ENCODE measurements at regions not wholly inside any gene's neighbourhood (a gene's known extent, or its start where the extent isn't known, plus 50 kb on each side); places are given as distances from the start of the nearest gene placed in this dataset.
"Not testable (repeated sequence)": the region's sequence is repeated elsewhere in the genome, so short reads cannot be mapped to it uniquely, and the experiment has no call there.

DNA sequence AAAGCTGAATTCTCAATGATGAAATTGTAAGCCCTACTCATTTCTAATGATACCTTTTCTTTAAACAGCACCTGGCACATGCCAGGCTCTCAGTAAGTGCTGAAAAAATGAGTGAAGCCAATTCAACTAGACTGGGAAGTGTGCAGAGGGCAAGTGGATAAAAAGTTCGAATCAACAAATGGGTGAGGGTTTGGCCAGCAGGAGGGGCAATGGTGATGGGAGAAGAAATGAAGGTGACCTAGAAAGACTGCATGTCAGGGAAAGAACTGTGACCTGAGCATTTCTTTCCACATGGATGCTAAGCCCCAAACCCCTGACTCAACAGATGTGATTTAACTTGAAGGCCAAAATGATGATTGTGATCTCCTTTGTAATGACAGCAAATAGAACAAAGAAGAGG, 54.6 kb downstream of the DKK1 start:
- Histone ChIP-seq H3K79me2 (ENCODE audit: insufficient read depth, low read length) (no peaks in the 10 kb centered on the region), H3K27ac (ENCODE audit: low read depth, low read length) (no peak overlapping the region), H3K36me3 (ENCODE audit: insufficient read depth, low read length) (no peaks in the 10 kb centered on the region), H2AFZ (ENCODE audit: low read length) (no peak overlapping the region), H3K4me2 (ENCODE audit: insufficient read depth, low read length) (no peak overlapping the region), H3K4me1 (ENCODE audit: insufficient read depth, low read length) (no peaks in the 10 kb centered on the region), H3K27me3 (ENCODE audit: insufficient read depth, low read length) (no peaks in the 10 kb centered on the region), H4K20me1 (ENCODE audit: insufficient read depth, low read length) (no peaks in the 10 kb centered on the region), H3K9me3 (ENCODE audit: low read depth, low read length) (no peaks in the 10 kb centered on the region), H3K4me3 (ENCODE audit: insufficient read depth, low read length) (no peak overlapping the region)
- DNase-seq (ENCODE audit: insufficient read length, low spot score, missing footprints): no peak
- TF ChIP-seq, protein P1, sequence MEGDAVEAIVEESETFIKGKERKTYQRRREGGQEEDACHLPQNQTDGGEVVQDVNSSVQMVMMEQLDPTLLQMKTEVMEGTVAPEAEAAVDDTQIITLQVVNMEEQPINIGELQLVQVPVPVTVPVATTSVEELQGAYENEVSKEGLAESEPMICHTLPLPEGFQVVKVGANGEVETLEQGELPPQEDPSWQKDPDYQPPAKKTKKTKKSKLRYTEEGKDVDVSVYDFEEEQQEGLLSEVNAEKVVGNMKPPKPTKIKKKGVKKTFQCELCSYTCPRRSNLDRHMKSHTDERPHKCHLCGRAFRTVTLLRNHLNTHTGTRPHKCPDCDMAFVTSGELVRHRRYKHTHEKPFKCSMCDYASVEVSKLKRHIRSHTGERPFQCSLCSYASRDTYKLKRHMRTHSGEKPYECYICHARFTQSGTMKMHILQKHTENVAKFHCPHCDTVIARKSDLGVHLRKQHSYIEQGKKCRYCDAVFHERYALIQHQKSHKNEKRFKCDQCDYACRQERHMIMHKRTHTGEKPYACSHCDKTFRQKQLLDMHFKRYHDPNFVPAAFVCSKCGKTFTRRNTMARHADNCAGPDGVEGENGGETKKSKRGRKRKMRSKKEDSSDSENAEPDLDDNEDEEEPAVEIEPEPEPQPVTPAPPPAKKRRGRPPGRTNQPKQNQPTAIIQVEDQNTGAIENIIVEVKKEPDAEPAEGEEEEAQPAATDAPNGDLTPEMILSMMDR (IDR thresholded peaks at IDR 0.05; ENCODE audit: extremely low read depth, low read depth, low read length): no peak

DNA sequence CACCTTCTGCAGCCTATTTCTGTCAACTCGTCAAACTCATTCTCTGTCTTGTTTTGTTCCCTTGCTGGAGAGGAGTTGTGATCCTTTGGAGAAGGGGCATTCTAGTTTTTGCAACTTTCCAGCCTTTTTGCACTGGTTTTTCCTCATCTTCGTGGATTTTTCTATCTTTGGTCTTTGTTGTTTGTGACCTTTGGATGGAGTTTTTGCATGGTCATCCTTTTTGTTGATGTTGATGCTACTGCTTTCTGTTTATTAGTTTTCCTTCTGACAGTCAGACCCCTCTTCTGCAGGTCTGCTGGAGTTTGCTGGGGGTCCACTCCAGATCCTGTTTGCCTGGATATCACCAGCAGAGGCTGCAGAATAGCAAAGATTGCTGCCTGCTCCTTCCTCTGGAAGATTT, 60.1 kb downstream of the DKK1 start:
- H3K27me3 ChIP-seq (ENCODE audit: insufficient read depth, low read length); H3K4me2 ChIP-seq (ENCODE audit: insufficient read depth, low read length); H2AFZ ChIP-seq (ENCODE audit: low read length); H3K27ac ChIP-seq (ENCODE audit: low read depth, low read length); H3K4me3 ChIP-seq (ENCODE audit: insufficient read depth, low read length); H4K20me1 ChIP-seq (ENCODE audit: insufficient read depth, low read length); DNase-seq (ENCODE audit: insufficient read length, low spot score, missing footprints); H3K79me2 ChIP-seq (ENCODE audit: insufficient read depth, low read length); H3K36me3 ChIP-seq (ENCODE audit: insufficient read depth, low read length); H3K9me3 ChIP-seq (ENCODE audit: low read depth, low read length); H3K4me1 ChIP-seq (ENCODE audit: insufficient read depth, low read length): not testable (repeated sequence)

DNA sequence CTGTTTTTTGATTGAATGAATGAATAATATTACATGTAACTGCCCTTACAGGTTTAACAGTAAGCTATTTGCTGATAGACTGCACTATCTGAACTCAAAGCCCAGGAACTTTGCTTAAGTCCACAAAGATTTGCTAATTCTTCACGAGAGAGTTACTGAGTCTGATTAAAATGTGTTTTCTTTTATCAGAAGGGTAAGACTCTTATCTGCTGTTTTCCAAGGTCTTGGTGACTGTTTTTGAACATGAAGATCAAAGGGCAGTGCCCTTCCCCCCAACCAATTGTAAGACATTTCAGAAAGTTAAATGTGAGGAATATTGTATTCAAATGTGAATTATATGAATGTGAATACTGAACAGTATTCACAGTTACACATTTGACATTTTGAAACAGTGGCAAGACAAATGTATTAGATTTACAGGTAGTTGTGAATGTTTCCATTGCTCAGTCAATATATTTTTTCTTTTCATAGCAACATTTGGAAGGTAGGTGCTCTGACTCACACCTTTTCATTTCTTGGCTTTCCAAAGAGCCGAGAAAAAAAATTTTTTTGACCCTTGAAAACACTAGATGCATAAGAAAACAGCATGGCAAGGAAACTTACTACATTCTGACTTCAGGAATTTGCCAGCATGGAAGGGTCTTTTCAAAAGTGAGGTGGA, 62.7 kb downstream of the DKK1 start:
- H3K27me3 ChIP-seq (ENCODE audit: insufficient read depth, low read length): no peaks in the 10 kb centered on the region
- H3K79me2 ChIP-seq (ENCODE audit: insufficient read depth, low read length): no peaks in the 10 kb centered on the region
- no peak overlapping the region for H3K27ac ChIP-seq (ENCODE audit: low read depth, low read length)
- H3K4me3 ChIP-seq (ENCODE audit: insufficient read depth, low read length): no peak overlapping the region
- H3K4me1 ChIP-seq (ENCODE audit: insufficient read depth, low read length): no peaks in the 10 kb centered on the region
- DNase-seq (ENCODE audit: insufficient read length, low spot score, missing footprints): no peak
- no peaks in the 10 kb centered on the region for H4K20me1 ChIP-seq (ENCODE audit: insufficient read depth, low read length)
- no peaks in the 10 kb centered on the region for H3K36me3 ChIP-seq (ENCODE audit: insufficient read depth, low read length)
- H2AFZ ChIP-seq (ENCODE audit: low read length): no peak overlapping the region
- TF ChIP-seq, protein P1 (IDR thresholded peaks at IDR 0.05; ENCODE audit: extremely low read depth, low read depth, low read length): no peak
- H3K4me2 ChIP-seq (ENCODE audit: insufficient read depth, low read length): no peak overlapping the region
- H3K9me3 ChIP-seq (ENCODE audit: low read depth, low read length): no peaks in the 10 kb centered on the region

DNA sequence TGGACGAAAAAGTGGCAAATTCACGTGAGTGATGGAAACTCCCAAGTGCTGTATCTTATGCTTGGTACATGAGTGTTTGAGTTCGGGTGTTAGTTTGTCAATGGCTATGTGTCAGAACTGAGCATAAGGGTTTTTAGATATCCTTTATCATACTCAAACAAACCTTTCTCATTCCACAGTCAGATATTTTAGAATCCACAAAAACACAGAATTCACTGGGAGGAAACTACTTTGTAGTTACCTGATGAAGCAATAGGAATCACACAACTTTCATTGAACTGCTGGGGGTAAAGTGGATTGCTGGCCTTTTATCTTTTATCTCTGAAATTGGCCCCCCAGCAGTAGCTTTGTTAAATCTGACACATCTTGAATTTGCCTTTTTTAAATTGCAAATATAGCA, 64.0 kb downstream of the DKK1 start:
- no peak overlapping the region for H3K4me2 ChIP-seq (ENCODE audit: insufficient read depth, low read length)
- no peaks in the 10 kb centered on the region for H4K20me1 ChIP-seq (ENCODE audit: insufficient read depth, low read length)
- no peaks in the 10 kb centered on the region for H3K36me3 ChIP-seq (ENCODE audit: insufficient read depth, low read length)
- H3K79me2 ChIP-seq (ENCODE audit: insufficient read depth, low read length): no peaks in the 10 kb centered on the region
- no peaks in the 10 kb centered on the region for H3K9me3 ChIP-seq (ENCODE audit: low read depth, low read length)
- DNase-seq (ENCODE audit: insufficient read length, low spot score, missing footprints): no peak
- TF ChIP-seq, protein P1 (IDR thresholded peaks at IDR 0.05; ENCODE audit: extremely low read depth, low read depth, low read length): no peak
- H3K4me1 ChIP-seq (ENCODE audit: insufficient read depth, low read length): no peaks in the 10 kb centered on the region
- no peak overlapping the region for H2AFZ ChIP-seq (ENCODE audit: low read length)
- H3K27me3 ChIP-seq (ENCODE audit: insufficient read depth, low read length): no peaks in the 10 kb centered on the region
- H3K4me3 ChIP-seq (ENCODE audit: insufficient read depth, low read length): no peak overlapping the region
- H3K27ac ChIP-seq (ENCODE audit: low read depth, low read length): no peak overlapping the region
